ENCODE measurements at regions not wholly inside any gene's neighbourhood (a gene's known extent, or its start where the extent isn't known, plus 50 kb on each side); places are given as distances from the start of the nearest gene placed in this dataset.

DNA sequence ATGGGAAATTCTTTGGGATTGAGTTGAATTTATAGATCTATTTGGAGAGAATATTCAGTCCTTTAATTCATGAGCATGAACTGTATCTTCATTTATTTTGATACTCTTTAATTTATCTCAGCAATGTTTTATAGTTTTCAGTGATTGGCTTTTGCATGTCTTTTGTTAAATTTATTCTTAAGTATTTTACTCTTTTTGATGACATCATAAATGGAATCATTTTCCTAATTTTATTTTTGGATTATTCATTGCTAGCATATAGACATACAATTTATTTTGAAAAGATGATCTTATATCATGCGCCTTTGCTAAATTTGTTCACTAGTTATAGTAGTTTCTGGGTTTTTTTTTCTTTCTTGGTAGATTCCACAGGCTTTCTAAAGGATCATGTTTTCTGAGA lies 149.2 kb upstream of the ASIC2 start:
- no peak for TF ChIP-seq MAFK (IDR thresholded peaks at IDR 0.05; ENCODE audit: low read depth, low read length)
- TF ChIP-seq, protein P1, sequence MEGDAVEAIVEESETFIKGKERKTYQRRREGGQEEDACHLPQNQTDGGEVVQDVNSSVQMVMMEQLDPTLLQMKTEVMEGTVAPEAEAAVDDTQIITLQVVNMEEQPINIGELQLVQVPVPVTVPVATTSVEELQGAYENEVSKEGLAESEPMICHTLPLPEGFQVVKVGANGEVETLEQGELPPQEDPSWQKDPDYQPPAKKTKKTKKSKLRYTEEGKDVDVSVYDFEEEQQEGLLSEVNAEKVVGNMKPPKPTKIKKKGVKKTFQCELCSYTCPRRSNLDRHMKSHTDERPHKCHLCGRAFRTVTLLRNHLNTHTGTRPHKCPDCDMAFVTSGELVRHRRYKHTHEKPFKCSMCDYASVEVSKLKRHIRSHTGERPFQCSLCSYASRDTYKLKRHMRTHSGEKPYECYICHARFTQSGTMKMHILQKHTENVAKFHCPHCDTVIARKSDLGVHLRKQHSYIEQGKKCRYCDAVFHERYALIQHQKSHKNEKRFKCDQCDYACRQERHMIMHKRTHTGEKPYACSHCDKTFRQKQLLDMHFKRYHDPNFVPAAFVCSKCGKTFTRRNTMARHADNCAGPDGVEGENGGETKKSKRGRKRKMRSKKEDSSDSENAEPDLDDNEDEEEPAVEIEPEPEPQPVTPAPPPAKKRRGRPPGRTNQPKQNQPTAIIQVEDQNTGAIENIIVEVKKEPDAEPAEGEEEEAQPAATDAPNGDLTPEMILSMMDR (conservative IDR thresholded peaks at IDR 0.05; ENCODE audit: low read depth, low read length), result no peak
- TF ChIP-seq POLR2A (IDR thresholded peaks at IDR 0.05; ENCODE audit: low read depth, low read length), result no peak
- no peak for TF ChIP-seq MAZ (IDR thresholded peaks at IDR 0.05; ENCODE audit: borderline replicate concordance, low read depth, low read length)
- TF ChIP-seq BHLHE40 (IDR thresholded peaks at IDR 0.05; ENCODE audit: low read depth, low read length), result no peak
- no peak for TF ChIP-seq SMC3 (IDR thresholded peaks at IDR 0.05; ENCODE audit: low read depth, low read length)
- no peak for TF ChIP-seq USF2 (IDR thresholded peaks at IDR 0.05; ENCODE audit: low read depth, low read length)
- TF ChIP-seq, protein P2, sequence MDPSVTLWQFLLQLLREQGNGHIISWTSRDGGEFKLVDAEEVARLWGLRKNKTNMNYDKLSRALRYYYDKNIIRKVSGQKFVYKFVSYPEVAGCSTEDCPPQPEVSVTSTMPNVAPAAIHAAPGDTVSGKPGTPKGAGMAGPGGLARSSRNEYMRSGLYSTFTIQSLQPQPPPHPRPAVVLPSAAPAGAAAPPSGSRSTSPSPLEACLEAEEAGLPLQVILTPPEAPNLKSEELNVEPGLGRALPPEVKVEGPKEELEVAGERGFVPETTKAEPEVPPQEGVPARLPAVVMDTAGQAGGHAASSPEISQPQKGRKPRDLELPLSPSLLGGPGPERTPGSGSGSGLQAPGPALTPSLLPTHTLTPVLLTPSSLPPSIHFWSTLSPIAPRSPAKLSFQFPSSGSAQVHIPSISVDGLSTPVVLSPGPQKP (IDR thresholded peaks at IDR 0.05; ENCODE audit: borderline replicate concordance, low read depth, low read length), result no peak
- TF ChIP-seq RCOR1 (IDR thresholded peaks at IDR 0.05; ENCODE audit: insufficient replicate concordance, low read length), result no peak

Measured in IMR-90 (cell line).